OCI-LY3 (cell line): ENCODE measurements at regions not wholly inside any gene's neighbourhood (a gene's known extent, or its start where the extent isn't known, plus 50 kb on each side); places are given as distances from the start of the nearest gene placed in this dataset.

ENCODE experiments used
- EZH2phosphoT487 ChIP-seq: fragments of 200-600 bp; shearing (Covaris generic); IDR thresholded peaks from 2 replicates; pipeline ENCODE4 v1.6.1; 2018; ENCODE audit warnings: antibody characterized with exemption, mixed run types, low read depth
- TF ChIP-seq, protein P1 (sequence below): fragments of 200-600, 300-600 bp; sonication (generic); IDR thresholded peaks from 2 replicates; pipeline ENCODE4 v1.5.1; 2014; ENCODE audit warnings: antibody characterized with exemption, low read length, low read depth

- TF ChIP-seq, protein P1, sequence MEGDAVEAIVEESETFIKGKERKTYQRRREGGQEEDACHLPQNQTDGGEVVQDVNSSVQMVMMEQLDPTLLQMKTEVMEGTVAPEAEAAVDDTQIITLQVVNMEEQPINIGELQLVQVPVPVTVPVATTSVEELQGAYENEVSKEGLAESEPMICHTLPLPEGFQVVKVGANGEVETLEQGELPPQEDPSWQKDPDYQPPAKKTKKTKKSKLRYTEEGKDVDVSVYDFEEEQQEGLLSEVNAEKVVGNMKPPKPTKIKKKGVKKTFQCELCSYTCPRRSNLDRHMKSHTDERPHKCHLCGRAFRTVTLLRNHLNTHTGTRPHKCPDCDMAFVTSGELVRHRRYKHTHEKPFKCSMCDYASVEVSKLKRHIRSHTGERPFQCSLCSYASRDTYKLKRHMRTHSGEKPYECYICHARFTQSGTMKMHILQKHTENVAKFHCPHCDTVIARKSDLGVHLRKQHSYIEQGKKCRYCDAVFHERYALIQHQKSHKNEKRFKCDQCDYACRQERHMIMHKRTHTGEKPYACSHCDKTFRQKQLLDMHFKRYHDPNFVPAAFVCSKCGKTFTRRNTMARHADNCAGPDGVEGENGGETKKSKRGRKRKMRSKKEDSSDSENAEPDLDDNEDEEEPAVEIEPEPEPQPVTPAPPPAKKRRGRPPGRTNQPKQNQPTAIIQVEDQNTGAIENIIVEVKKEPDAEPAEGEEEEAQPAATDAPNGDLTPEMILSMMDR, result no peak
- no peak for TF ChIP-seq EZH2phosphoT487
Observed at GRCh38 chr14:85156319-85156718, 373.6 kb upstream of the FLRT2 start.
